HG03196 (cell line): ENCODE measurements at regions not wholly inside any gene's neighbourhood (a gene's known extent, or its start where the extent isn't known, plus 50 kb on each side); places are given as distances from the start of the nearest gene placed in this dataset.

Experiments used
- ATAC-seq: cut with Tn5 transposase; IDR thresholded peaks from one replicate; pipeline ENCODE4 v1.9.1; 2021; ENCODE audit not compliant: unreplicated experiment

DNA sequence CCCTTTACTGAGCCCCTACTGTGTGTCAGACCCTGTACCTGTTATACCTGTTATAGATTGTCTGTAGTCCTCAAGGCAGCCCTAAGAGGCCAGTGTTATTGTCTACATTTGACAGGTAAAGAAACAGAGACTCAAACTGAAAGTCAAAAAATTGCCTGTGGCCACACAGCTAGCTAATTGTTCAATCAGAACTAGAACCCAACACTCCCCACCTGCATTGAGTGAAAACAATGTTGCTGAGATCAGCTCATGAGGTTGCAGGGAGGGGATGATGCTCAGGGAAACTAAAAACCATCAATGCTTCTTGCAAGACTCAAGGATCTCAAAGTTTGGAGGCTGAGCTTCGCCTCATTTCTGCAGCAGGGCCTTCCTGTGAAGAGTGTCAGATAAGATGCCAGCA, 109.5 kb upstream of the LMO4 start:
- no peak for ATAC-seq

DNA sequence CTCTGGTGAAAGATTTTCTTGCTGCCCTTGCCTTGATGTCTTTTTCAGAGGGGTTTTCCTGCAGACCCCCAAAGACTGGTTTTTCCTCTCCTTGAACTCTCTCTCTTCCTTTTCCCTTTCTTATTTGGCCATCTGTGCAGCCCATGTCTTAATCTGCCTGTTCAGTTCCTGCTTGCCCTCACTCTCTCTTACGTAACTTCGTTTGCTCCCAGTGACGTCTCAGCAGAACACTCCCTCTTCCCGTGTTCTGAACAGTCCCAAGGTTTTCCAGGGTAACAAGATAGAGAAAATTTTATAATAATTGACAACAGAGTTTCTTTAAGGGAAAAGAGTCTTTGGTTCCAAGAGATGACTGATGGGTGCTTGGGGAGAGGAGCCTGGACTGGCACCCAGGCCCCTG, 109.1 kb upstream of the LMO4 start:
- no peak for ATAC-seq

DNA sequence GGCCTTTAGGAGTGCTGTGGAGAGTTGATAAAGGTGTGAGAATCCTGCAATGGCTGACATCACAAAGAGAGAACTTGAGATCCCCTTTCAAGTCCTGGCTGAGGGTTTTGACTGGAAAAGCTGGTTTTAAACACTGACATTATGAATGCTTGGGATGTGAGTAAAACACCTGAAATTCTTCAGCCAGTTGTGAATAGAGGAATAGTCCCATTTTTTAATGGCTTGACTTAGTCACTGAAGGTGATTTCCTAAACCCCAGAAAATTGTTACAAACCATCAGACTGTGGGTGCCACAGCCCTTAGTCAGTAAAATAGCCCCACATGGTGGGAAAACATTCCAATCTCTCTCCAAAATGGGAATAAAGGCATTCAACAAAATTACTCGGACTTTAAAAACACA, 107.7 kb upstream of the LMO4 start:
- ATAC-seq, result no peak

DNA sequence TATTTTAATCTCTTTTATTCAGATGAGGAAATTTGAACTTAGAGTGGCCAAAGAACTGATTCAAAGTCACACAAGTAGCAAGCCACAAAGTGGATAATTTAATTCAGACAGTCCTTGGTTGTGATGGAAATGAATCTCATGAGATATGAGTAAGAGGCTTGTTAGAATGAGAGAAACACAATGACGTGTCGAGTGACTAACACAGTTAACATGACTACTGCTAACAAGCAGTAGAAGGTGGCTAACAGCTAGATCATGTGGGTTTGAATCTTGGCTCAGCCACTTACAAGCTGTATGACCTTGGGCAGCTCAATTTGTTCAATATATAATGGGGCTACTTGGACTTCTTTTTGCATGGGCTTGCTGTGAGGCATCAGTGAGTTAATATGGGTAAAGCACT, 104.5 kb upstream of the LMO4 start:
- no peak for ATAC-seq

DNA sequence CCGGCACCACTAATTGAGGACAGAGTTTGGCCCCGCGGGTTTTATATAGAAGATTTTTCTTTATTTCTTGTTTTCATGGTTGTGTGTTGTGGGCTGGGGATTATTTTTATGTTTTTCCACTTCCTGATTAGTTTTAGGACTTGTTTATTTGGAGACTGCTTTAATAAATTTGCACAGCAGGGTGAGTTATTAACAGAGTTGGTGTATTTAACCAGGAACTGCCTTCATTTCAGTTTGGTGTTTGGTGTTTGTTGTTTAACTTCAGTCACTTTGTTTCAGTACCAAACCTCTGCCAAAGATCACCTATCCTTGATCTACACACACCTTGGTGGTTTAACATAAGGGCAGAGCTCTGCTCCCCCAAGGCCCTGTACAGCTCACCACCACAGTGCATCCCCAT, 103.5 kb upstream of the LMO4 start:
- ATAC-seq, result no peak

DNA sequence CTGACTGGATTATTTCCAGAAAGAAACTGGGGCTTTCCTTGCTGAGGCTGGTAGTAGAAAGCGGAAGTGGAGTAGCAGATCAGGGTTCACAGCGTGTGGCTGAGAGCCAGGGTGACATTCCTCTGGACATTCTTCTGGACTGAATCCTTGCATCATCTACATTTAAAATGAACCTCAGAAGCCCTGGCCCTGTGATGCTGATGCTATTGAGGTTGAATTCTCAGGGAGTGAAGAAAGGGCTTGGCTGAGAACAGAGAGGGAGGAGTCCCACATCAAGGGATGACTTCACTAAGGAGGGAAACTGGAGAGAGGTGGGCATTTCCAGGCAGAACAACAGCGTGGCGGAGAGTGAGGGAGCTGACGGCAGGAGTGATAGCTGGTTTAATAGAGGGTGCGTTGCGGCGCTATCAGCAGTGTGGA, 102.3 kb upstream of the LMO4 start:
- ATAC-seq, result no peak

DNA sequence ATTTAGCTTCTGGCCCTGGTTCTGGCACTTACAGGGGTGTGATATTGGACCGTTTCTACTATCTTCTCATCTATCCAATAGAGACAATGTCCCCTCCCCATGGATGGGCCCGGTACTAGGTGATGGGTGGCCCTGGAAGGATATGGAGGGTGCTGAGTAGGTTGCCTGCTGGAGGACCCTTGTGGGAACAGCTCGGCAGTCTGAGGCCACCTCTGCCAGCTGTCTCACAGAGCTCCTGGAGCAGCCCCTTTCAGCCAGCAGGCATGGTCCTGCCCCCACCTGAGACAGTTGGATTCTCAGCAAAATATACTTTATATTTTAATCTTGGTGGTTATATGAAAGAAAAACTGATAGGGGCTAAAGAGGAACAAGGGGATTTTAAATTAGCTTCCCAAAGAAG, 101.0 kb upstream of the LMO4 start:
- no peak for ATAC-seq

DNA sequence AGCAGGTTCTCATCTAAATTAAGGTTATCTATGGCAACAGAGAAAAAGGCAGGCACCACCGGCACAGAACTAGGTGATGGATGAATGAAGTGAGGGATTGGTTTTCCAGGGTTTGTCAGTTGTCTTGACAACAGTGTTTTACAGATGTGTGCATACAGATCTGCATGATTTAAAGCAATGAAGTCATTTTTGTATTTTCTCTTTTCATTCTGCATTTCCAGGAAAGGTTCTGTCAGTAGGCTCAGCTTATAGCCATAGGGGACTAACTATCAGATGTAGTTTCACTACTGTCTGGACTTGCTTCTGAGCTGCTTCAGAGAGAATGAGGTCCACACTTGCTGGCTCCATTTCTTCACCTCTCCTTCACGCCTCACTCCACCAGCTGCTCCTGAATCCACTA, 98.2 kb upstream of the LMO4 start:
- no peak for ATAC-seq

DNA sequence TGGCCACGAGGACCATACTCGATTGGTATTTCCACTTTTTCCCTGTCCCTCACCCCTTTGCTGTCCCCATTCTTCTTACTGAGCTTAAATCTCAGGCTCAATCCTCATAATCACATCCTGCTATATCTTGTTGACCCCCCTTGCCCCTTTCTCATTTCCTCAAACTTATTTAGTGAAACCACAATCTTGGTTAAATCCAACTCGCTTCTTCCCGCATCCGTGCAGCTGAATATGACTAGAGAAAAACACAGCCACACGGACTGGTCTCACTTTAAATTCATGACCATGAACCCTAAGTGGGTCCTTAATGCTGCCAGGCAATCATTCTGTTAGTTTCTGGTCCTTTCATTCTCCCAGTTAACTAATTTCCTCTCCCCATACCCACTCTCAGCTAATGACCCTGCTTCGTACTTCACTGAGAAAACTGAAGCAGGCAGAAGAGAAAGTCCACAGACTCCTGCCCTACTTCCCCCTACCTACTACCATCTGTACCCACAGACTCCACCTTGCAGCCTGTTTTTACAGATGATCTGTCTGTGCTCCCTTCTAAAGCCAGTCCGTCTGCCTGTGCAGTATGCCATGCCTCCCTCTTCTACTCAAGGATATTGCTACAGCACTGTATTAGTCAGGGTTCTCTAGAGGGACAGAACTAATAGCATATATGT, 96.8 kb upstream of the LMO4 start:
- no peak for ATAC-seq

DNA sequence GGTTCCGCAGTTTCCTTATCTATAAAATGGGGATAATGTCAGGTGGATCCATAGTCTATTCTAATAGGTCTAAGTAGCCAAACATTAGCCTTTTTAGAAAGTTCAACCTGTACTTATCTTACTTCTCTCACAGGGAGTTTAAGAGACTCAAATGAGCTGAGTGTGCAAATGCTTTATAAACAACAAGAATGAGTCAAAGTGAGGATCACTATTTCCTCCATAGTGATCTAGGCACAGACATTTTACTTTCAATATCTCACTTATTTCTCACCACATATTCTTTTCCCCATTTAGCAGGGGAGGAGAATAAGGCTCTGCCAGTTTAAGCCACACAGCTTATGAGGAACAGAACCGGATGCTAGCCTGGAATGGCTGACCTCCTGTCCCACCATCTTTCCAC, 92.1 kb upstream of the LMO4 start:
- ATAC-seq, result no peak

DNA sequence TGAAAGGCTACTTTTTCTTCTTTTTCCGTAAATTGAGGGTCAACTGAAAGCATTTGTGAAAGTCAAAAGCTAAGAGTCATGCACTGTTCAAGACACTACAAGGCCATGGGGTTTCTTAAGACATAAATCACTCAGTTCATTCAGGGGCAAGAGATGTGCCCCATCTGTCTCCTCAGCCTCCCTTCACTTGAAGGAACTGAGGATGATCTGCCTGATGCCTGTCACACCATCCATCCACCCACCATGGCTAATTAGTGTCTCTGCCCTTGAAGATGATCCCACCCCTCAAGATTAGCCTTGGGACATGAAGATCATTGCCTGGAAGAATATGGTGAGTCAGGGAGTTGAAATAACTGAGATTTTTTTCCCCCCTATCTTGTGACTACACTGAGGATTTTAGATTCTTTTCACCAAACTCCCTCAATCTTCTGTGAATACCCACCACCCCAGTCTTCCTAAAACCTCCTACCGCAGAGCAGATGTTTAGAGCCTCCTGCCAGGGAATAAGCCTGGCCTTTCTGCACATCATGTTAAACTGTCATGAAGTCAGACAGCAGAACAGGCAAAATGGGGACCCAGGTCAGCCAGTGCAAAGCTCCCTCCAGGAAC, 88.6 kb upstream of the LMO4 start:
- no peak for ATAC-seq

DNA sequence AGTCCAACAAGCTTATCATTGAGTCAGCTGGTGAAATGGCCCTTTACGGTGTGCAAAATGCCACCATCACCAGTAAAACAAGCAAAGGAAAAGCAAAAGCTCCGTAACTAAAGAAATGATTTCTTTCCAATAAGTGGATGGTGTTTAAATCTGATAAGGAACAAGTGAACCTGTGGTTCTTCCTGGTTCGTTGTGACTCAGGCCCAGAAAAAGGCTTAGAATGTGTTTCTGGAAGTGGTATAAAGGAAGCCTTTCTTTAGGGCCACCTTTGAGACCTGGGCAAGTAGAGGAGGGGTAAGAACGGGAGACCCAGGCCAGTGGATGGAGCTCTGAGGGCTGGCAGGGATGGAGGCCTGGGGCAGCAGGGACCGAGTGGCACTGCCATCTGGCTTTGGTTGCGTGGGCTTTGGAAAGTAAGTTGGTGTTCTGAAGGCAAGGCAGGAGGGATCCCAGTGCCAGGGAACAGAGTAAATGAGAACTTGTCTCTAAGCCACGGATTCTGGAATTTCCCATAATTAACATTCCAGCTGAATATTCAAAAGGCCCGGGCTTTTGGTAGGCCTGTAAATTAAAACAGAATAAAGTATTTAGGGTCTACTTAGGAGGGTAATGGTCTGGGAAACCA, 87.9 kb upstream of the LMO4 start:
- ATAC-seq, result no peak

DNA sequence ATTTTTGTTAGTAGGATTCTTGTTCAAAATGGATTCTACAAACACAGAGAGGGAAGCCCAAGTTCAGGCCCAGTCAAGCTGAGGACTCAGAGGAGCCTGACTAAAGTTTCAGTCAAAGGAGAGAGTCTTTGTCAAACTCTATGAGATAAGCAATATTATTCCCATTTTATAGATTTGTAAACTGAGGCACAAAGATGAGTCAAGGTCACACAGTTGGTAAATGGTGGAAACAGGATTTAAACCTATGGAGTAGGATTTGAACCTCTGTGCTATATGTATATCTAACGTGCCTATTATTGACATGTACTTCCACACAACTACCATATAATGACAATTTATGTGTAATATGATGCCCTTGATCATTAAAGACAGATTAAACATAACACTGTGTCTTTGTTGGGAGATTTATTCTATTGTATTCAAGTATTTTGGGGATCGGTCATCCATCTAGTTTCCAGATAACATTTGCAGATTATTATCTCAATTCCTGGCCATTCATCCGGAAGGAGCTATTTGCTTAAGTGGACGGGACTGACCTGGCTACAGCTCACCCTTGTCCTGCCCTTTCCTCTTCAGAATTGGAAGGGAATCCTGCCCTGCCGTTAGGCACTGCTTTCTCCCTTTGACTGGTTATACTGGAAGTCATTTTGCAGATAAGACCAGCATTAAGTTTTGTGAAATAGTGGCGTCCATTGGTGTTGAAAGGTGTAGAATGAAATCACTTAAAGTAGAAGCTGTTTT, 86.1 kb upstream of the LMO4 start:
- ATAC-seq, result no peak

DNA sequence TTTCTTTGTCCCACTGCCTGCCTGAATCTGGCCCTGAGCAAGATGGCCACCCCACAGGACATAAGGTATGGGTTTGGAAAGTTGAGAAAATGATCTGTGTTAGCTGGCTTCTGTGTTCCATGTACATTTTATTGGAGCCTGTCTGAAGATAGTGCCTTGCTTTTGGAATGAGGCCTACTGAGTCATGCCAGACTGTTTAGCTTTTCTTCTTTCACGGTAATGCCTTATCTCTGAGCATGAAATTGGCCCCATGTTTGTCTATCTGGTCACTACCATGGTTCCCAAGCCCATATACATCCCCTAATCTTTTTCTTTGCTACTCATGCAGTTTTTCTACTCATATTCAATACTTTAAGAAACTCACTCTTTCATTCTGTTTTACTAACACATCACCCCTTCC, 85.1 kb upstream of the LMO4 start:
- no peak for ATAC-seq

DNA sequence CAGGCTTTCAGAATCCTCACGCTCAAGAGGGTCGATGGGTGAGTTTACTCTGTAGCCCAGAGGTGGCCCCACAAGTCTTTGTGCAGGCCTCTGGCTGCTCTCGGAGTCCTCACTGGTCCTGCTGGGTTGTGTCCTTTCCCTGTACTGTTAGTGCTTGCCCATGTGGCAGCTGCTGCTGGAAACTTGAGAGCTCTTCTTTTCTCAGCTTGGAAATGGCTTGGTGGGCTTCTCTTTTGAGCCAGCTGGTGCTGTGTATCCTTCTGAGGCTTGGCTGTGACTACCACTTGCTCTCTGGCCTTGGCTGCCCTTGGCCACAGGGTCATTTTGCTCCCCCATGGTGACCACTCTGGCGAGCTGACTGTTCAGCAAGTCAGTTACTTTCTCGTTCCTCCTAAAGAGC, 82.2 kb upstream of the LMO4 start:
- no peak for ATAC-seq

DNA sequence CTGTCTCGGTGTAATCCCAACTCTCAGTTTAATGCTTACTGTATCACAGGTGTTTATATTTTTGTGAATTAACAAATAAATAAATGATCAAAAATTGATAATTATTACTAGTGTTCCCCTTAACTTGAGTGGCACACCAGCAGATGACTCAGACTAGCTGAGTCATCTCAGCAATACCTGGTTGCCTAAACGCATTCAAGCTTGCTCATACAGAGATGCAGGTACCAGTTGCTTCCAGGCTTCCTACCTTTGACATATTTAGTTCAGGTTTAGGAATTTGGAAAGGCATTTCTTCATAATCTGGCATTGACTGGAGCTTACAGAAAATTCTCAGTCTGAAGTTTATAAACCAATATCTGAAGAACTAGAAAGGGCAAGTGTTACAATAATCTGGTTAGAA, 78.9 kb upstream of the LMO4 start:
- no peak for ATAC-seq

DNA sequence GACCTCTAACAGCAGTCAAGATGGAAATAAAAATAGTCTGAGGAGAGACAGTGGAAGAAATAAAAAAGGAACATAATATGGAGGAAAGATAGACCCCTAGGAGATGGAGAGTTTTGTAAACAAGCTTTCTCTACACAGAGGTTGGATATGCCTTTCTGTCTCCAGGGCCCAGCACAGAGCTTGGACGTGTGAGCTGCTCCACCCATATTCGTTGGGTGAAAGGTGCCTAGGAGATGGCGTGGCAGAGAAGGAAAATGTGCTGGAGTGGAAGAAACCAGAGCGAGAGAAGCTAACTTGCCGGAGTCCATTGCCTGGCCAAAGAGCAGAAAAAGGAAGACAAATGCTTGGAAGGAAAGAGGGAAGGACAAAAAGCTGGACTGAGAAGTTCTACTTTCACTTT, 78.3 kb upstream of the LMO4 start:
- ATAC-seq, result no peak

DNA sequence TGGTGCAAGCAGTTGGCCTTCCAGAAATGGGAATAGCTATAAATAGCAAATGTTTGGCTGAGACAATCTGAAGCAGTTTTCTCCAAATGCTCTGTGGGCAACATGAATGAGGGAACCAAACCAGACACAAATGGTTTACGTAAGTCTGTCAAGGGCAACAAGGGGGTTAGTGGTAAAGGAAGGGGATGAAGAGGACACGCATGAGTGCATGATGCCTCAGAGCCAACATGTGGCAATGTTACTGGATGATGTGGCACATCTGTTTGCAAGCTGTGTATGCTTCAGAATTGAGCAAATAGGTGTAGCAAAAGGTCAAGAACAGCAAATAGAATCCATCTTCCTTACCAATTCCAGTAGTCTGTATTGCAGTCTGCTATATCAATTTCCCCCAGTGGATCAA, 76.3 kb upstream of the LMO4 start:
- no peak for ATAC-seq

DNA sequence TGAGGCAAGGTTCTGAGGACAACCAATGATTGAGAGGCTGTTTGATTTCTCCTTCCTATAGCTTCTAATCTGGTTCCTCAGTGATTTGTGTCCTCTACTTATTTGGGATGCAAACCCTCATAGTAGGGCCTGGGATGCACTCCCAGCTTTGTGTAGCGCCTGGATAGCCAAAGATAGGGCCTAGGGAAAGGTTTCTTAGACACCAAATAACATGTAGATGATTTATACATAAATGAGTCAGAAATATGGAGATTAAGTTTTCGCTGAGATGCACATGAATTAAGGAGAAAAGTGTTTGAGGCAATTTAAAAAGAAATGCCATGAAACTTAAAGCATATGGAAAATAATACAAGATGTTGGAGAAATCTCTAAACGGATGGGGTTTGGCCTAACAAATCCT, 66.0 kb upstream of the LMO4 start:
- ATAC-seq, result no peak

DNA sequence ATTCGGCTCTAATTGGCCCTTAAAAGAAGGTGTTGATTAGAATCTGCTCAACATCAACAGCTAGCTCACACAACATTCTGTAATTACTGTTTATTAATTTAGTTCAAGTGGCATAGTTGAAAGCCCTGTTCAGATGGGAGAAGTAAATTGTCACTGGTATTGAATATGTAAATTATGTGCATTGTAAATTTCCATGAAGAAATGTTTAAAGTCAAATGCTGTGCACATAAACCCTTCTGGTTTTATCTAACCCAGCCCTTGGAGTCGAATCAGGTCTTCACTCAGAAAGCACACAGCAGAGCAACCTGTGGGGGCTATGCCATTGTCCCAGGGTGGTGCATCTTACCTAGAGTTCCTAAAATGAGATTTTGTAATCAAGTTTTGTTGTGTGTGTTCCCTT, 65.4 kb upstream of the LMO4 start:
- no peak for ATAC-seq

DNA sequence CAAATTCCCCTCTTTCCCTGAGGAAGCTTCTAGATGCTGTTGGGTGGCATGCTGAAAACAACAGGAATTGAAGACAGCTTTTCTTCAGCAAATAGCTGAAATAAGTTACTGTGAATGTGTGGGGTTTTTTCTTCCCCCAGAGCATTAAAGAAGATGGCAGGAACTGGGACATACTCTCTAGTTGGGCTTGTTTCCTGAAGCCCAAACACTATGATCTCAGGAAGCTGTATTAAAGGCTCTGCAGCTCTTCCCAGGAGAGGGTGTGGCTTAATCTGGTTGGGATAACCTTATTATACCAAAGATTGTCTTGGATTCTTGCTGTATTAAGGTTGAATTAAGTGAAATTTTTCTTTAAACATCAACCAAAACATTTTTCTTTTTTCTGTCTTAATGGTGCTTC, 64.9 kb upstream of the LMO4 start:
- ATAC-seq, result no peak

DNA sequence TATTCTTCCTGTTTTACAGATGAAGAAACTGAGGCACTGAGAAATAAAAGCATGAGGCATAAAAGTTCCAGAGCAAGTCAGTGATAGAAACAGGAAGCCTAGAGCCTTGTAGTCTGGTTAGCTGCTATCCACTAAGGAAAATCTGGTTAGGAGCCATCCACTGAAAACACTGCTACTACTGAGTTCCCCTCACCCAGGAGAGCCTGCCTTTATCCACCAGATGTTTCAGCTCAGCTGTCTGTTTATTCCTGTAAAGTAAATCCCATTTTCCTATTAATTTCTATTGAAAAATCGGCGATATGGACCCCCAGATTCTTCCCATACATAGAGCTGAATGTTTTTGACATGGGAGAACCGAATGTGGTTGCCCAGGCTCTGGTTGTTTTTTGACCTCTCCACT, 63.7 kb upstream of the LMO4 start:
- no peak for ATAC-seq
